SH-SY5Y (cell line): ENCODE measurements at regions not wholly inside any gene's neighbourhood (a gene's known extent, or its start where the extent isn't known, plus 50 kb on each side); places are given as distances from the start of the nearest gene placed in this dataset.

Source experiments
- GATA2 ChIP-seq: IDR thresholded peaks from 2 replicates; pipeline ENCODE4 v1.6.1; 2011; ENCODE audit warnings: mild to moderate bottlenecking, low read depth, low read length
- GATA3 ChIP-seq: IDR thresholded peaks from 2 replicates; pipeline ENCODE4 v1.6.1; 2011; ENCODE audit warnings: low read depth, mild to moderate bottlenecking, low read length, moderate library complexity

- TF ChIP-seq GATA2 (no peak), GATA3 (no peak)
These were observed 137.8 kb downstream of the CEP135 start for GRCh38 chr4:56086561-56086960.
